ENCODE measurements at regions not wholly inside any gene's neighbourhood (a gene's known extent, or its start where the extent isn't known, plus 50 kb on each side); places are given as distances from the start of the nearest gene placed in this dataset.

GRCh38 chr3:147191795-147192385, 214.5 kb downstream of the ZIC4 start:
- TF ChIP-seq, protein P1, sequence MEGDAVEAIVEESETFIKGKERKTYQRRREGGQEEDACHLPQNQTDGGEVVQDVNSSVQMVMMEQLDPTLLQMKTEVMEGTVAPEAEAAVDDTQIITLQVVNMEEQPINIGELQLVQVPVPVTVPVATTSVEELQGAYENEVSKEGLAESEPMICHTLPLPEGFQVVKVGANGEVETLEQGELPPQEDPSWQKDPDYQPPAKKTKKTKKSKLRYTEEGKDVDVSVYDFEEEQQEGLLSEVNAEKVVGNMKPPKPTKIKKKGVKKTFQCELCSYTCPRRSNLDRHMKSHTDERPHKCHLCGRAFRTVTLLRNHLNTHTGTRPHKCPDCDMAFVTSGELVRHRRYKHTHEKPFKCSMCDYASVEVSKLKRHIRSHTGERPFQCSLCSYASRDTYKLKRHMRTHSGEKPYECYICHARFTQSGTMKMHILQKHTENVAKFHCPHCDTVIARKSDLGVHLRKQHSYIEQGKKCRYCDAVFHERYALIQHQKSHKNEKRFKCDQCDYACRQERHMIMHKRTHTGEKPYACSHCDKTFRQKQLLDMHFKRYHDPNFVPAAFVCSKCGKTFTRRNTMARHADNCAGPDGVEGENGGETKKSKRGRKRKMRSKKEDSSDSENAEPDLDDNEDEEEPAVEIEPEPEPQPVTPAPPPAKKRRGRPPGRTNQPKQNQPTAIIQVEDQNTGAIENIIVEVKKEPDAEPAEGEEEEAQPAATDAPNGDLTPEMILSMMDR (conservative IDR thresholded peaks at IDR 0.05; ENCODE audit: low read depth, low read length), result peak; percentile 81
- no peak overlapping the region for H3K4me3 ChIP-seq (ENCODE audit: low read depth, low read length)
- peak; percentile 16 for DNase-seq (ENCODE audit: low read depth)

- no peak for DNase-seq (ENCODE audit: low read depth)
- TF ChIP-seq, protein P1 (conservative IDR thresholded peaks at IDR 0.05; ENCODE audit: low read depth, low read length), result no peak
- H3K4me3 ChIP-seq (ENCODE audit: low read depth, low read length), result no peak overlapping the region
Measured at GRCh38 chr3:147189016-147189415, 217.3 kb downstream of the ZIC4 start.

DNA sequence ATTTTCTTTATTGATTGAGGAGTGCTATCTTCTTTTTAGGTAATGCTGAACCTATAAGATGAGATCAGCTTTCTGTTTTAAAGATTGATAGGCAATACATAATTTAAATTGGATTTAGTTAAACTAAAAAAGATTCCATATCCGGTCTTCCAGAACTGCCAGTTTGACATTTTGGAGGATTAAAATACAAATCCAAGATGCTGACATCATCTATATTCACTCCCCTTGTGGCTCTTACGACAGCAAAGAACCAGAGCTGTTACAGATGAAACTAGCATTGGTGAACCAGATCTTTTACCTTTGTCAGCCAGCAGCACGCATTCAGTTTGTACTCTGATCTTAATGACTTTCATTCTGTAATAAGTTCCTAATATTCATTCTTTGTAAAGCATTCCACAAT, 218.7 kb downstream of the ZIC4 start:
- no peak overlapping the region for H3K4me3 ChIP-seq (ENCODE audit: low read depth, low read length)
- TF ChIP-seq, protein P1 (conservative IDR thresholded peaks at IDR 0.05; ENCODE audit: low read depth, low read length), result no peak
- DNase-seq (ENCODE audit: low read depth), result no peak

GRCh38 chr3:147185781-147186180, 220.6 kb downstream of the ZIC4 start:
- TF ChIP-seq, protein P1 (conservative IDR thresholded peaks at IDR 0.05; ENCODE audit: low read depth, low read length), result no peak
- DNase-seq (ENCODE audit: low read depth), result no peak
- no peak overlapping the region for H3K4me3 ChIP-seq (ENCODE audit: low read depth, low read length)

DNA sequence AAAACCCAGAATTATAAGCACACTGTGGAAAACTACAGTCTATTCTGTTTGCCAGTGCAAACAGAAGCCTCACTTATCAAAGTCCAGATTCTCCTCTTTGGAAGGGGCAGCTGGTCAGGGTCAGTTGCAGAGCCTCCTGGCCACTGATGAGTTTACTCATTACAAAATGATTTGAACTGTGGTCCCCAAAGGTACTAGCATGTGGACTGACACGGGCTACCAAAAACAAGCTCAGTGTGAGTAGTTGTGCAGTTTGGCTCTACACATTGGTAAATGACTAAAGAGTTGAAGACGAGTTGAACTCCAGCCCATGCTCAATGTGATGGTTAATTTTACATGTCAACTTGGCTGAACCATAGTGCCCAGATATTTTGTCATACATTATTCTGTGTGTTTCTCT, 221.5 kb downstream of the ZIC4 start:
- no peak overlapping the region for H3K4me3 ChIP-seq (ENCODE audit: low read depth, low read length)
- TF ChIP-seq, protein P1 (conservative IDR thresholded peaks at IDR 0.05; ENCODE audit: low read depth, low read length), result no peak
- no peak for DNase-seq (ENCODE audit: low read depth)

DNA sequence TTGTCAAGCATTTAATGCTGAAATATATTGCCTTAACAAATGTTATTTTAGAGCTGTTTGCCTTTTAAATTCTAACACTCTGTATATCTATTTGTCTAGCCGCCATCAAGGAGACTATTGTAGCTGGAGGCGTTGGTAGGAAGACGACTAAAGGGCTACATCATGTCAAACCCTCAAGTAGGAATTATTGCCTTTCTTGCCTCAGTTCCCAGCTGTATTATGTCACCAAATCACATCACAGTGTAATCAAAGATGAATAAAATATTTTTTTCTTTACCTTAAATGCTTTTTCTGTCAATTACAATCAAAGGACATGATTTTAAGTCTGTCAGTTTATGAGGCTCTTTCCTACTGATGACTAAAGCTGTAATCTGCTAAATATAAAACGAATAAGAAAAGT, 233.1 kb downstream of the ZIC4 start:
- no peak for DNase-seq (ENCODE audit: low read depth)
- TF ChIP-seq, protein P1 (conservative IDR thresholded peaks at IDR 0.05; ENCODE audit: low read depth, low read length), result no peak
- H3K4me3 ChIP-seq (ENCODE audit: low read depth, low read length), result no peak overlapping the region

GRCh38 chr3:147162743-147163142, 243.6 kb downstream of the ZIC4 start:
- TF ChIP-seq, protein P1 (conservative IDR thresholded peaks at IDR 0.05; ENCODE audit: low read depth, low read length), result no peak
- H3K4me3 ChIP-seq (ENCODE audit: low read depth, low read length), result no peak overlapping the region
- DNase-seq (ENCODE audit: low read depth), result no peak
